WERI-Rb-1 (cell line): ENCODE measurements at regions not wholly inside any gene's neighbourhood (a gene's known extent, or its start where the extent isn't known, plus 50 kb on each side); places are given as distances from the start of the nearest gene placed in this dataset.
"Not testable (repeated sequence)": the region's sequence is repeated elsewhere in the genome, so short reads cannot be mapped to it uniquely, and the experiment has no call there.

Experiments
- DNase-seq: peaks from one replicate; pipeline ENCODE4 v3.0.0-alpha.2; 2020
- H3K27ac ChIP-seq: fragments of 250-450 bp; sonication (Bioruptor Pico); 2 replicates; pipeline ENCODE4 v1.5.1; 2020; ENCODE audit warnings: mild to moderate bottlenecking, moderate library complexity
- H3K27me3 ChIP-seq: fragments of 250-450 bp; sonication (Bioruptor Pico); 2 replicates; pipeline ENCODE4 v1.5.1; 2021; ENCODE audit warnings: mild to moderate bottlenecking, low read depth, moderate library complexity; ENCODE audit not compliant: insufficient read depth, severe bottlenecking
- H3K36me3 ChIP-seq: fragments of 250-450 bp; sonication (Bioruptor Pico); 2 replicates; pipeline ENCODE4 v1.5.1; 2020; ENCODE audit warnings: mild to moderate bottlenecking, moderate library complexity
- H3K4me3 ChIP-seq: 2 replicates; pipeline ENCODE4 v1.5.1; 2011; ENCODE audit warnings: low read depth, mild to moderate bottlenecking, control low read depth, low read length
- H3K9me3 ChIP-seq: fragments of 250-450 bp; sonication (Bioruptor Pico); 2 replicates; pipeline ENCODE4 v1.5.1; 2021; ENCODE audit warnings: mild to moderate bottlenecking, moderate library complexity; ENCODE audit not compliant: severe bottlenecking
- TF ChIP-seq, protein P1 (sequence below): IDR thresholded peaks from 2 replicates; pipeline ENCODE4 v1.5.1; 2011; ENCODE audit warnings: low read depth, mild to moderate bottlenecking, control low read depth, inconsistent platforms, low read length

DNA sequence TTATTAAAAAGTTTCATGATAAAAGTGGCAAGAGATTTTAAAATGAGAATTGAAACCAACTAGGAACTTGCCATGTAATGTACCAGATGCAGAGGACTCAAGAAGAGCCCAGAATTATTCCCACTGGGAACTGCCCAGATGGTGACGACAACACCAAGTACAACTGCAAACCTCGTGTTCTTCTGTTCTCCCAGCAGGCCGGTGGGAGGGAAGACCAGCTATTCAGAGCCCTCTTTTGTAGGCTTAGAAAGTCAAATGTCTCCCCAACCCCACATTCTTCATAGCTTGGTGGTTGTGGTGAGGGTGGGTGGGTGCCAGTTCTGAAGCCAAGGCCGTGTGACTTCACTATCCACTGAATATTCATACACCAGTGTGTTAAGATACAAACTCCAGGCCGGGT, 54.3 kb upstream of the ITGB1 start:
- TF ChIP-seq, protein P1, sequence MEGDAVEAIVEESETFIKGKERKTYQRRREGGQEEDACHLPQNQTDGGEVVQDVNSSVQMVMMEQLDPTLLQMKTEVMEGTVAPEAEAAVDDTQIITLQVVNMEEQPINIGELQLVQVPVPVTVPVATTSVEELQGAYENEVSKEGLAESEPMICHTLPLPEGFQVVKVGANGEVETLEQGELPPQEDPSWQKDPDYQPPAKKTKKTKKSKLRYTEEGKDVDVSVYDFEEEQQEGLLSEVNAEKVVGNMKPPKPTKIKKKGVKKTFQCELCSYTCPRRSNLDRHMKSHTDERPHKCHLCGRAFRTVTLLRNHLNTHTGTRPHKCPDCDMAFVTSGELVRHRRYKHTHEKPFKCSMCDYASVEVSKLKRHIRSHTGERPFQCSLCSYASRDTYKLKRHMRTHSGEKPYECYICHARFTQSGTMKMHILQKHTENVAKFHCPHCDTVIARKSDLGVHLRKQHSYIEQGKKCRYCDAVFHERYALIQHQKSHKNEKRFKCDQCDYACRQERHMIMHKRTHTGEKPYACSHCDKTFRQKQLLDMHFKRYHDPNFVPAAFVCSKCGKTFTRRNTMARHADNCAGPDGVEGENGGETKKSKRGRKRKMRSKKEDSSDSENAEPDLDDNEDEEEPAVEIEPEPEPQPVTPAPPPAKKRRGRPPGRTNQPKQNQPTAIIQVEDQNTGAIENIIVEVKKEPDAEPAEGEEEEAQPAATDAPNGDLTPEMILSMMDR = no peak
- DNase-seq = no peak
- Histone ChIP-seq H3K4me3 (no peak overlapping the region), H3K9me3 (no peaks in the 10 kb centered on the region), H3K27ac (no peak overlapping the region), H3K36me3 (no peaks in the 10 kb centered on the region), H3K27me3 (no peaks in the 10 kb centered on the region)

DNA sequence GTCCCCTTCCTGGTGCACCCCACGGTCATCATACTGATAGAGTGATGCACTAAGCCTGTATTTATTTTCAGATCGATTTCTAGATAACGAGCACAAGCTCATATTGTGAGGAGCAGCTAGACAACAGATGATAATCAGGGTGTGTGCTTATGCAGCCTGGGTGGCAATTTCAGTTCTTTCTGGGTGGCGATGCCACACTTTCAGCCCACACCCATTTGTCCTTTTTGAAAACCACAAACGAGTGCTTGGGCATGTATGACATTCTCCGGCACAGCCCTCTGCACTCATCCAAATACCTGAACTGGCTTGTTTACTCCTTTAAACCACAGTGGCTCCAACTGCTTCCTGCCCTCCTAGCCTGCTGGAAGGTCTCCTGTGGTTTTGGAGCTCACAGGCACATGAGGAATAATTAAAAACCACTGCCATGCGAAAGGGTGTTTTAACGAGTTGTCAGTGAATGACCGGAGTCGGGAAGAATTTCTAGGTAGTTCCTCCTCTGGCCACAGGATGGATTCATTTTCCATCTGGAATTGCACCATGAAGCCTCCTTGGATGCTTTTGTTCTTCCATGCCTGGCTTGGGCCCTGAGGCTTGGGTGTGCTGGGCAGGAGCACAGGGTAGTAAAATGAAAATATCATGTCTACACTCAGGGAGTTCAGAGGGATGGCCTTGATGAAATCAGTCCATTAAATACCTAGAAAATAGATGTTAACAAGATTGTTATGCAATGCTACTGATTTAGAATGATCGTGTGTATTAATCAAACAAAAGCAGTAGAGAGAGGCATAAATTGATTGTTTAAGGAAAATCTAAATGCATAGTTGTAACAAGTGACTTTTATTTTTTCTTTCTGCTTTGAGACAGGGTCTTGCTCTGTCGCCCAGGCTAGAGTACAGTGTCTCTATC, 52.4 kb upstream of the ITGB1 start:
- no peaks in the 10 kb centered on the region for H3K9me3 ChIP-seq
- H3K27ac ChIP-seq = no peak overlapping the region
- no peak overlapping the region for H3K4me3 ChIP-seq
- TF ChIP-seq, protein P1 = peak; percentile 47
- peak; percentile 25 for DNase-seq
- H3K36me3 ChIP-seq = no peaks in the 10 kb centered on the region
- H3K27me3 ChIP-seq = no peaks in the 10 kb centered on the region

- TF ChIP-seq, protein P1 = no peak
- Histone ChIP-seq H3K27me3 (no peaks in the 10 kb centered on the region), H3K9me3 (no peaks in the 10 kb centered on the region), H3K36me3 (no peaks in the 10 kb centered on the region), H3K4me3 (no peak overlapping the region), H3K27ac (no peak overlapping the region)
- DNase-seq = no peak
These were observed 51.5 kb upstream of the ITGB1 start for GRCh38 chr10:33009244-33010131.

GRCh38 chr10:33008499-33009243, 50.6 kb upstream of the ITGB1 start:
- Histone ChIP-seq H3K36me3 (no peaks in the 10 kb centered on the region), H3K27me3 (no peaks in the 10 kb centered on the region), H3K27ac (no peak overlapping the region), H3K4me3 (no peak overlapping the region), H3K9me3 (no peaks in the 10 kb centered on the region)
- DNase-seq = peak; percentile 37
- TF ChIP-seq, protein P1 = peak; percentile 77

DNA sequence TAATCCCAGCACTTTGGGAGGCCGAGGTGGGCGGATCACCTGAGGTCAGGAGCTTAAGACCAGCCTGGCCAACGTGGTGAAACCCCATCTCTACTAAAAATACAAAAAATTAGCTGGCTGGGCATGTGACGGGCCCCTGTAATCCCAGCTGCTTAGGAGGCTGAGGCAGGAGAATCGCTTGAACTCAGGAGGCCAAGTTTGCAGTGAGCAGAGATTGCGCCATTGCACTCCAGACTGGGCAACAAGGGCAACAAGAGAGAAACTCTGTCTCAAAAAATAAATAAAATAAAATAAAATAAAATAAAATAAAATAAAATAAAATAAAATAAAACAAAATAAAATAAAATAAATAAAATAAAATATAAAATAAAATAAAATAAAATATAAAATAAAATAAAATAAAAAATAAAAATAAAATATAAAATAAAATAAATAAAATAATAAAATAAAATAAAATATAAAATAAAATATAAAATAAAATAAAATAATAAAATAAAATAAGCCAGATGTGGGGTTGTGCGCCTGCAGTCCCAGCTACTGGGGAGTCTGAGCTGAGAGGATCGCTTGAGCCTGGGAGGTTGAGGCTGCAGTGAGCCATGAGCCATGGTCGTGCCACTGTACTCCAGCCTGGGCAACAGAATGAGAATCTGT, 49.8 kb upstream of the ITGB1 start:
- not testable (repeated sequence) for H3K9me3 ChIP-seq, H3K27ac ChIP-seq, H3K4me3 ChIP-seq, DNase-seq, H3K36me3 ChIP-seq, H3K27me3 ChIP-seq
